ENCODE measurements at regions not wholly inside any gene's neighbourhood (a gene's known extent, or its start where the extent isn't known, plus 50 kb on each side); places are given as distances from the start of the nearest gene placed in this dataset.

- TF ChIP-seq, protein P1, sequence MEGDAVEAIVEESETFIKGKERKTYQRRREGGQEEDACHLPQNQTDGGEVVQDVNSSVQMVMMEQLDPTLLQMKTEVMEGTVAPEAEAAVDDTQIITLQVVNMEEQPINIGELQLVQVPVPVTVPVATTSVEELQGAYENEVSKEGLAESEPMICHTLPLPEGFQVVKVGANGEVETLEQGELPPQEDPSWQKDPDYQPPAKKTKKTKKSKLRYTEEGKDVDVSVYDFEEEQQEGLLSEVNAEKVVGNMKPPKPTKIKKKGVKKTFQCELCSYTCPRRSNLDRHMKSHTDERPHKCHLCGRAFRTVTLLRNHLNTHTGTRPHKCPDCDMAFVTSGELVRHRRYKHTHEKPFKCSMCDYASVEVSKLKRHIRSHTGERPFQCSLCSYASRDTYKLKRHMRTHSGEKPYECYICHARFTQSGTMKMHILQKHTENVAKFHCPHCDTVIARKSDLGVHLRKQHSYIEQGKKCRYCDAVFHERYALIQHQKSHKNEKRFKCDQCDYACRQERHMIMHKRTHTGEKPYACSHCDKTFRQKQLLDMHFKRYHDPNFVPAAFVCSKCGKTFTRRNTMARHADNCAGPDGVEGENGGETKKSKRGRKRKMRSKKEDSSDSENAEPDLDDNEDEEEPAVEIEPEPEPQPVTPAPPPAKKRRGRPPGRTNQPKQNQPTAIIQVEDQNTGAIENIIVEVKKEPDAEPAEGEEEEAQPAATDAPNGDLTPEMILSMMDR (conservative IDR thresholded peaks at IDR 0.05): no peak
- TF ChIP-seq ZFX (IDR thresholded peaks at IDR 0.05): no peak
These were observed 372.4 kb downstream of the SUCLA2 start for GRCh38 chr13:47628666-47629065.

Measured in C4-2B (cell line).